GM21786 (cell line): ENCODE measurements at regions not wholly inside any gene's neighbourhood (a gene's known extent, or its start where the extent isn't known, plus 50 kb on each side); places are given as distances from the start of the nearest gene placed in this dataset.

Source experiments
- ATAC-seq: cut with Tn5 transposase; IDR thresholded peaks from one replicate; pipeline ENCODE4 v1.9.1; 2021; ENCODE audit not compliant: unreplicated experiment

DNA sequence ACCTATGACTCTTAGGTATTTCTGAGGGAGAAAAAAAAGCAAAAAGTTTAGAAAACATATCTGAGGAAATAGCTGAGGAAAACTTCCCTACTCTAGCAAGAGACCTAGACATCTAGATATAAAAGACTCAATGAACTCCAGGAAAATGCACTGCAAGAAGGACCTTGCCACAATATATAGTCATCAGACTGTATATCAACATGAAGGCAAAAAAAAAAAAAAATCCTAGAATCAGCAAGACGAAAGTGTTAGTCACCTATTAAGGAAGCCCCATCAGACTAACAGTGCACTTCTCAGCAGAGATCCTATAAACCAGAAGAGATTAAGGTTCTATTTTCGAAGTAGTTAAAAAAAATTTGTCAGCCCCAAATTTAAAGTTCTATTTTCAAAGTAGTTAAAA, 166.2 kb downstream of the TMEM38B start:
- no peak for ATAC-seq

DNA sequence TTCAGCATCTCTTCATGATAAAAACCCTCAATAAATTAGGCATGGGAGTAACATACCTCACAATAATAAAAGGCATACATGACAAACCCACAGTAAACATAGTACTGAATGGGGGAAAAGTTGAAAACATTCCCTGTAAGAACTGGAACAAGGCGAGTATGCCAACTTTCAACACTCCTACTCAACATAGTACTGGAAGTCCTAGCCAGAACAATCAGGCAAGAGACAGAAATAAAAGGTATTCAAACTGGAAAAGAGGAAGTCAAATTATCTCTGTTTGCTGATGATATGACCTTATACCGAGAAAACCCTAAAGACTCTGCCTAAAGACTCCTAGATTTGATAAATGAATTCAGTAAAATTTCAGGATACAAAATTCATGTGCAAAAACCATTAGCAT, 167.6 kb downstream of the TMEM38B start:
- no peak for ATAC-seq

DNA sequence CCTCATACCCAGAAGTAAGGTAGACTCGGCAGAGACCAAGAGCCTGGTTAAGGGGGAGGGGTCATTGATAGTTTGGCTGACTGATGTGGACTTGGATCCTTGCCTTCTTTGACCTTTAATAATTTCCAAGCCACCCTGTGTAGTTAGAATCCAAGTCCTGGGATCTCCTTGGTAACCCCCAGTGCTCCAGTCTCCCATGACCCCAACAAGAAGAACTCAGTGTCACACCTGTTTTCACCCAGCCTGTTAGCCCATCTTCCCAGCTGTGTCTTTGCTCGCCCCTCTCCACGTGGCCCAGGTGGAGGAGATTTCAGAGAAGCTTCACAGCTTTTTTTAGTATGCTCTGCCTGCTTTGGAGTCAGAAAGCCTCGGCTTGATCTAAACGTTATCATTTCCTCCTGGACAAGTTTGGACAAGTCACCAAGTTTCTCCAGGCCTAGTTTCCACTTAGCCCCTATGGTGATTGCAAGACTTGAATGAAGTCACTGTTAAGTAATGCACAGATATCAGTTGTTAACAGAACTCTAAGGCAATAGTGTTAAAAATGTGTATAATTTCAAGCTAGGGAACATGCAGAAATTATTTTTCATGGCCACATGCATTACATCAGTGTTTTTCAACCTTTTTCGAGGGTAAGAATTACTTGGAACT, 170.0 kb downstream of the TMEM38B start:
- ATAC-seq = no peak

DNA sequence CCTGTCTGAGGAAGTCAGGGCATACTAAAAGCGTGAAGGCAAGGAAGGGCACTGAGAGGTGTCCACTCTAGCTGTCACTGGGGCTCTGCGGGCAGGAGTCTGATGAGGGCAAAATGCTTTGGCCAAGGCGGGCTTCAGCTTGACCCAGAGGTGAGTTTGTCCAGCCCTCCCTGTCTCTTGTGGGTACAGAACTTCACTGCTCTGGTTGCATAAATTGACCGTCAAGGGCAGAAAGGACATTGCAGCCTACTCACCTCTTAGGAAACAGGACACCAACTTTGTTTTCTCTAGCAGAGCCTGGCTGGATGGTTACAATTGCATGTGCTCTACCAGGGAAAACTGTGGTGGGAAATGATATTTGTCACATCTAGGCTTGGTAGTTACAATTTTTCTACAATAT, 170.9 kb downstream of the TMEM38B start:
- no peak for ATAC-seq

DNA sequence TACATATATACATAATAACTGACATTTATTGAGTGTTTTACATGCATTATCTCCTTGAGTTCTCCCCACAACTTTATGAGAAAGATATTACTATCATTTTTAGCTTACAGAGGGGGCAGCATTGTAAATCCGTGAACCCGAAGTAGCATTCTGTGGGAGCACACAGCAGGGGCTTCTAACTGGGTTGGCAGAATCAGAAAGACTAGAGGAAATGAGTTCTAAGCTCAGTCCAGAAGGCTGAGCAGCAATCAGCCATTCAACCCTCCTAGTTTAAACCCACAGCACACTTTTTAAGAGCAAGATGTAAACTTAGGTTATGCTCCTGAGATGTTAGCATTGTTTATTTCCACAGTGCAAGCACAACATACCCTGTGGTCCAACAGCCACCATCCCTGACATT, 177.2 kb downstream of the TMEM38B start:
- ATAC-seq = no peak

DNA sequence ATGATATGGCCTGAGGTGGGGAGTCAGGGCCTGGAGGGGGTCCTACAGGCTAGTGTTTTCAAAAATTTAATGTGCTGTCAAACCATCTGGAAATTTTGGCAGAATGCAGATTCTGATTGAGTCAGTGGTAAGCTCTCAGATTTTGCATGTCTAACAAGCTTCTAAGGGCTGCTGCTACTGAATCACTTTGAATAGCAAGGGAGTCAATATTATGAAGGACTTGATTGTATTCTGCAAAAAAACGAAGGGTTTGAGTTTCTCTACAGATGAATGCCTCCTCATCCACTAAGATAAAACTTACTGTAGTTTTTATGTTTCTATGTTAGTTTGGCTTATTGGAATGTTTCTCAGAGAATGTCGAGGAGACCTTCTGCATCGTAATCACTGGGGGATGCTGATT, 179.5 kb downstream of the TMEM38B start:
- ATAC-seq = no peak

DNA sequence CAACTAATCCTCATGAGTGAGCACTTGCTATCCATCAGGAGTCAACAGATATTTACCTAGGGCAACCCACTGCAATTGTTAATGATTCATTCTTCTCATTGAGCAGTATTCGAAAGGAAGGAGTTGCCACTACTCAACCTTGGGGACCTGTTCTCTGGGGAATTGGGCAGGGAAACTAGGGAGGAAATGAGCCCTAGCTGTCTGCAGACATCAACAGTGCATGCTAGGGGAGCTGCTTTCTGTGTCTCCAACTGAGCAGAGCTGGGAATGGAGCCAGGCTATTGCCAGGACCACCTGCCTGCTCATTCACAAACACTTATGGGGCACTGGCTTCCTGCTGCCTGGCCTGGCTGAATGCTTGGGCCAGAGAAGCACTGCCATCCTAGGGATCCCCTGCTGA, 183.4 kb downstream of the TMEM38B start:
- no peak for ATAC-seq

DNA sequence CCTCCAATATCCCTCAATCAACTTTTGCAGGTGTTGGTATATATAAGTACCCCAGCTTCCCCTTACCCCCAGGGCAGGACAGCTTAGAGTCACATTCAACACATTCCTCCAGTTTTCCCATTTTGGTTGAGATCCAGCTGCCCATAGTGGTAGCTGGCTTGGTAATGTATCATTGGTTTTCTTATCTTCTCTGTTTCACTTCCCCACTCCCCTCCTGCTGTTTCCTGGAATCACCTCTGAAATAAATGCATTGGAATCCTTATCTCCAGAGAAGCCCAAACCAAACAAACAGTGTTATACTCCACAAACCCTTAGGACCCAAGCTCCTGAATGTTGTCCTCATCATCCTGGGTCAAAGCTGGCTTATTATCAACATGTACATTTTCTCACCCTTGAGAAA, 184.8 kb downstream of the TMEM38B start:
- no peak for ATAC-seq

DNA sequence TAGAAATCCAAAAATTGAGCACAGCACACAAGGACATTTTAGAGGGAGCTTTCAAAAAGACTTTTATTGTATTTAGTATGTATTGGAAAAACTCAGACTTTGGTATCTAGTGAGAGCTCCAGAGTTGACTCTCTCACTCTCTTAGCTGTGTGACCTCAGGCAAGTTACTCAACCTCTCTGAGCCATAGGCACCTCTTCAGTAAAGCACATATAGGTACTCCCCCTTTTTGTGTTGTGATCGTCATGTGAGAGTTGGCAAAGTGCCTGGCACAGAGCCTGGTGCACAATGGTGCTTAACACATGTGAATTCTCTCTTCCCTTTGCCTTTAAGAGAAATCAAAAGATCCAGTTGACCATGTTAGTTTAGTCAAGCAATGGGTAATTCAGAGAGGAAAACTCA, 186.2 kb downstream of the TMEM38B start:
- ATAC-seq = no peak

DNA sequence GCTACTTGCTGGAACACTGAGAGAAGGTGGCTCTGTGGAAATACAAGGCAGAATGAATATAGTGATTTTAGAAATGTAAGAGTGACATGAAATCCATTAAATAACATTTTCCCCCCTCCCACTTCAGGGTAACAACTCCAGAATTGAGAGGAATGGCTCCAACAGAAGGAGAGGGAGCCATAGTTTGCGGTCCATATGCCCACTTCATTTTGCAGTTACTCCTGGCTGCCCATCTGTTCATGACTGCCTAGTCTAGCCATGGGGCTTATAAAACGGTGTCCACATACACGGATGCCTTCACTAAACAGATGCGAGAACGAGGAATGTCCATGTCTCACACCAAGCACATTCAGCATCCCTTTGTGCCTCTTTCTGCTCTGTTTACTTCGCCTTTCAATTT, 186.7 kb downstream of the TMEM38B start:
- ATAC-seq = no peak

DNA sequence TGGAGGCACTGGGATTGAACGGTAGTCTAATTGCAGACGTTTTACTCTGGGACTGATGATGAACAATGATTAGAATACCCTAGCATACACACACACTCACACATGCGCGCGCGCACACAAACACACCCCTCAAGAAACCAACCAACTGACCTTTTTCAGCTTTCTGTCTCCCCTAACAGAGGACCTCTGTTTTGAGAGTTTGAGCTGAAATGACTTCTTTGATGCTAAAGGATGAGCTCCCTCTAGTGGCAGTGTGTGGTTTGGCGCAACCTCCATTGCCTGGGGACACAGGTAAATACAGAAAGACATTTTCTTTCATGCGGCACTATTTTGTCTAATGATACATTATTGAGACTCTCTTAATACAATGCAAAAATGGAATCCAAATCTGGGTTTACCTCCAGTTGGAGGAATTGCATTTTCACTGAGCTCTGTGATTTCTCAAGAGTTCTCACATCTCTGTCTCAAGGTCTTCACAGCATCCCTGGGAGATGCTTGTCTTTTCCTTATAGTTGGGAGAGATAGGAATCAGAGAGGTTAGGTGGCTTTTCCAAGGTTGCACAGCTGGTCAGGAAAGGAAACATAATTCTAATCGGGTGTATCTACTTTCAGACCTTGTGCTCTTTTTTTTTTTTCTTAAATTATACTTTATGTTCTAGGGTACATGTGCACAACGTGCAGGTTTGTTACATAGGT, 187.5 kb downstream of the TMEM38B start:
- ATAC-seq = peak; percentile 53

DNA sequence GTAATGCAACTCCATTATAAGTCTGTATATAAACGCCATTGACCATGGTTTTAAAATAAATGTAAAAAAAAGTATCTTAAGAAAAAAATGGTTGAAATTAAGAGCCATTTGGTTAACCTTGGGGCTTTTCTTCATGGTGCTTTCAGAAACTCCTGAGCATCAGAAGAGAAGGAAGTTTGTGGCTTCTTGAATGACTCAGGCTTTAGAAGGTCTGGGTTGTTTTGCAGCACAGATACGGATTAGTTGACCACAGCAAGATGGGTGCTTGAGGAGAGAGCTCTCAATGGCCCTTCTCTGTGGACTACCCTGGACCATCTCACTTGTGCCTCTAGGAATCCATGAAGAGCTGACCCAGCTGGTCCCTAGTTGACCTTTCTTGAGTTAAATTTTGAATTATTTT, 189.5 kb downstream of the TMEM38B start:
- ATAC-seq = peak; percentile 88

DNA sequence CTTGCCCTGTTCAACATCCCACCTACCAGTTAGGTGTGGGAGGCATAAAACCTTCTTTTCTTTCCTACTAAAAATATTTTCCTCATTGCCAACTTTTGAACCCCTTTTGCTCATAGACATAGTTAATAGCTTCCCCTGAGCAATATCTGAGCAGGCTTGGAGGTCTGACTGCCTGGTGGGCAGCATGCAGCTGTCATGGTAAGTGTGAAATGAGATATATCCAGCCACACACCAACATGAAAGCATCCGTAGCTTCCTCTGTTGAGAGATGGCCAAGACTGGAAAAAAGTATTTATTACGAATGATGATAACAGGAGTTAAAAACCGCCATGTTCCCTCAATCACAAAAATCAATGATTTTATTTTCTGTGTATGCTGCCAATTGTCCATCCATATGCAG, 190.1 kb downstream of the TMEM38B start:
- ATAC-seq = no peak

DNA sequence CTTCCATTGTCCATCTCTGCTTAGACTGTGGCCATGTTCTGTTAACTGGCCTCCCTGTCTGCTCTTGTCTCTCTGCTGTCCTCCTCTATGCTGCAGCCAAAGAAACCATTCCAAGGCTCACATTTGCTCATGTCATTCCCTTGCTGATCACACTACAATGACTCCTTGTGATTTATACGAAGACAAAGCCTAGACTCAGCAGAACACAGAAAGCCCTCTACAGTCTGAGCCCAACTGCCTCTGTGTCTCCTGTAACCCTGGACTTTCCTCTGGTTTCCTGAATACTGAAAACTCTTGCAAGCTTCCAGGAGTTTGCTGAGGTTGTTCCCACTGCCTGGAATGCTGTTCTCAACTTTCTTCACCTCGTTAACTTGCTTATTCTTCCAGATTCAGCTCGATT, 191.8 kb downstream of the TMEM38B start:
- ATAC-seq = no peak

DNA sequence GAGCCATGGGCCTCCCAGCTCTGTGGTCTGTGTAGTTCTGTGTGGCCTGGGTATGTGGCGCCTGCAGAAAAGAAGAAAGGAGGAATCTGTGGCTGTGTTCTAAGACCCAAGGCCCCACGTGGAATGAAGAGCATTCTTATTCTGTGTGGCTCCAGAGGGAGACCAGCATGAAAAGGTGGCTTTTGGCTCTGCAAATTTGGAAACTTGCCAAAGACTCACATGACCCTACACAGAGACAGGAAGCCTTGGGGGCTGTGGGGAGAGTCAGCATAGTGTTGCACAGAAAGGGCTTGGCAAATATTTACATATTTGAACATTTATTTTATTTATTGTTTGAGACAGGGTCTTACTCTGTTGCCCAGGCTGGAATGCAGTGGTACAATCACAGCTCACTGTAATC, 193.3 kb downstream of the TMEM38B start:
- ATAC-seq = no peak

DNA sequence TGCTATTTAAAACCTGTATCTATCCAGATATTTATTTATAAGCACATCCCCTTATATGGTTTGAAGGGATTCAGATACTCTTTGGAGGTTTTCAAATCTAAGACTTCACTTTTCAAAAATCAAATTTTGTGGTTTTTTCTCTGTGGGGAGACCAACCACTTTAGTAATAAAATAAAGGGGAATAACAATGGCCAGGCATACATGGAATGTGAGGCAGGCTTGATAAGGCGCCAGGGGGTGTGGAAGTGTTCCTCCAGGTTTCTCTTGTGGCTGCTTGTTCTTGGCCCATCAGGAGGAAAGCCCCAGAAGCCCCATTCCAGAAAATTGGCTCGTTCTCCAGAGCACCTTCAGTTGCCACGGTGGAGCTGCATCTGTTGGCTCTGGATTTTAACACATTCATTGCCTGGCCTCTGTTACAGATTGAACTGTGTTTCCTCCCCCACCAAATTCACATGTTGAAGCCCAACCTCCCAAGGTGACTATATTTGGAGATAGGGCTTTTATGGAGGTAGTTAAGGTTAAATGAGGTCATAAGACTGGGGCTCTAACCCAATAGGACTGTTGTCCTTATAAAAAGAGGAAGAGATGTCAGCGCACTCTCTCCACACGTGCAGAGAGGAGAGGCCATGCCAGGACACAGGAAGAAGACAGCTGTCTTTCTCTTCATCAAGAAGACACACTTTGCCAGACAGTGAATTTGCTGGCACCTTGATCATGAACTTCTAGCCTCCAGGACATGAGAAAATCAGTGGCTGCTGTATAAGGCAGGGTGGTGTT, 195.9 kb downstream of the TMEM38B start:
- ATAC-seq = no peak

DNA sequence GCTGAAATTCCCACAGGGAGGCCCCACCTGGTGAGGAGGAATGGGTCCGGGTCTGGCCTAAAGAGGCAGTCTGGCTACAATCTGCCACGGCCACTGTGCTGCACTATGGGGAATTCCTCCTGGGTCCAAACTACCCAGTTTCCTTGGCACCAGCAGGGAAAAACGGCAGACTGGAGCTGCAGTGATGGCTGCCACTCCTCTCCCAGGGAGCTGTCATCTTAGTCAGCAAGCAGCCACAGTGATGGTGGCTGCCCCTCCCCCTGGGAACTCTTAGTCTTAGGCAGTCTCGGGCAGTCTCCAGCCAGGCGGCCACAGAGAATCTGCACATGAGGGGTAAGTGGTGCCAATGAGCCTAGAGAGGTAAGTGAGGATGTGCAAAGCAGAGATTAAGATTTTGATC, 205.8 kb downstream of the TMEM38B start:
- no peak for ATAC-seq

DNA sequence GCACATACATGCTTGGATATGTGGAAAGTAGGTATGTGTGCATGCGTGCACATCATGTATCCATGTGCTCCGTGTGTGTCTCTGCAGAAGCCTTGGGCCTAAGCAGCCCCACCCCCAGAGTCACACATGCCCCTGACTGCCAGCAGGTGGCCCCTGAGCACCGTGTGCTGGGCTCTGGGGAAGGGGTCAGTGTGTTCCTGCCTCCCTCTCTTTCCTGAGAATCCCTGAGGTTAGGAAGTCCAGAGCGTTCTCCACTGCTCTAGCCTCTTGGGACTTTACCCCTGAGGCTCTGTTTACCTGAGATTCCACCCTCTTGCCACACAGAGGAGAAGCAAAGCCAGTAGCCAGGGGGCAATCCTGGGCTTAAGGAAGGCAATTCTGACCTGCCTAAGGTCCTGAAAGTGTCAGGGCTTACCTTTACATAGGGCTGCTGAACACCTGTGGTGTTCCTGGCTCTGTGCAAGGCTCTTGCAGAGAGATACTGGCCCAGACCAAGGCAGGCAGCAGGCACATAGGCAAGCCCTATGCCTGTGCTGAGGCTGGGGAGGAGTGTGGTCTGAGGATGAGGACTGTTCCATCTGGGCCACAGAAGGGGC, 207.3 kb downstream of the TMEM38B start:
- ATAC-seq = no peak

DNA sequence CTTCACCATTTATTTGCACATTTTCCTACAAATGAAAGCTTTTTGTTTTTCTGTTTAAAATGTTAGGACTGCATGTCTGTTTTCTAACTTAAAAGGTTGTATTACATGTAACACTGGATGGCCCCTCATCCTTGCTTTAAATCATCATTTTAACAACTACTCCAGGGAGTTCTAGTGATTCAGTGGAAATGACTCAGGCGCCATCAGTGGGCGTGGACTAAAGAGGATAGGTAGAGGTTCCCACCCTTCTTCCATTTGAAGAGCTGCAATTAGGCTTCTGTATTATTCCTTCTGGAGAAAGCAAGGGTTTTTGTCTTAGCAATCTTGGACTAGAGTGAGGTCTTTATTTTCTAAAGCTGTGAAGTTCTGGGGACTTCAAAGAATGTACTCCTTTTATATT, 213.7 kb downstream of the TMEM38B start:
- no peak for ATAC-seq

DNA sequence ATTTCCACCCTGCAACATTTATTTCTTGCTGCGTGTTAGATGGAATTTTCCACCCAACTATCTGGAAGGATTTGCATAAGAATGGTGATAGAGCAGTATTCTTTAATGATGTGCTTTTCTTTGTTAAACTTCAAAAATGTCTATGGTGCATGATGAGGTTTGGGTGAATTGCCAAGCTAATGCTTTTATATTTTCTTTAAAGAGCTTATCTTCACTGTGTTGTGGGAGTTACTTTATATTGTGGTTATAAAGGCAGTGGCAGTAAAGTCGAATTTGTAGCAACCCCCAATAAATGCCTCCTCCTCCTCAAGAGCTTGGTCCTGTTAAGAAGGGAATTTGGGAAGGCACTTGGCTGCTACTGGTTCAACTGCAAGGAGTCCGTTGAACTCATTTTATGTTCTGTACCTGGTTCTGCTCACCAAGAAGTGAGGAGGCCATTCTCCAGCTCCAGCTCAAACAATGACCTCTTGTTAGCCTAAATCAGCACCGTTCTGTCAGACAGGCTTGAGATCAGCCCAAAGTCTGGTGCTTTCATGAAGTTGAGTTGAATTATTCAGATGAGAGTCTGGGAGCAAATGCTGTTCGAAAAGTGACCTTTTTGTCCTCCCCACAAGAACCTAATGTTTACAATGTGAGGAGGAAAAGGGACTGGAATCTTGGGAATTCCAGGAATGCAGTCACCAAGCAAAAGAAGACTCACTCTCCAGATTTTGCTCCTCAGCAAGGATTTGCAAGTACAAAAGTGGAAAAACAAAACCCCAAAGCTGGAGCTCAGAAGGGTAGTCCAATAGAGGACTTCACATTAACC, 217.0 kb downstream of the TMEM38B start:
- ATAC-seq = no peak
